ENCODE measurements at regions not wholly inside any gene's neighbourhood (a gene's known extent, or its start where the extent isn't known, plus 50 kb on each side); places are given as distances from the start of the nearest gene placed in this dataset.

DNA sequence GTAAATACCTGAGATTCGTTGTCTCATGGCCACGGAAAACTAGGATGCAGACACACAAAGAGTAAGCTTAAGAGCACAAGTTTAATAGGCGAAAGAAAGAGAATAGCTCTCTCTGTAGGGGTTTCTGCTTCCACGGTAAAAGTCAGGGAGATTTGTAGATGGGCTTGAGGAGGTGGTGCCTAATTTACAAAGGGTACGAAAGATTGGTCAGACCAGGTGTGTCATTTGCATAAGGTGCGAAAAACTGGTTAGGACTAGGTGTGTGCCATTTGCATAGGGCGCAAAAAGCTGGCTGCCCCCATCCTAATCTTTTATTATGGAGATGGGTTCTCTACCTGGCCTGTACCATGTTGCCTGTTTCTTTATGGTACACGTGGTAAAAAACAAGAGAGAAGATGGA is 170.5 kb upstream of the DOK6 start:
- WGBS, 2 experiments (ENCODE audit: extremely low coverage in 2 of 2, insufficient read length in 1 of 2): 100% methylated on average over 2 of the region's 8 CpGs; no CpG with 5 or more reads in 1 of the 2 experiments
- intact Hi-C loops (cut with micrococcal nuclease): no loop called here
- in situ Hi-C loops (cut with MboI; ENCODE audit: low sequenced_read_pairs): no loop called here
- H3K79me1 ChIP-seq (ENCODE audit: low read depth in 1 of 2, low read length in 2 of 2): no peaks in the 10 kb centered on the region
- H2BK120ac ChIP-seq (ENCODE audit: low read depth, low read length): no peak overlapping the region
- no peaks in the 10 kb centered on the region for H3K4me1 ChIP-seq (ENCODE audit: control insufficient read depth, insufficient read depth, low read length)
- no peaks in the 10 kb centered on the region for H3K9me1 ChIP-seq (ENCODE audit: insufficient read depth, low read length)
- H4K5ac ChIP-seq (ENCODE audit: low read depth, low read length): no peak overlapping the region
- no peaks in the 10 kb centered on the region for H3K27me3 ChIP-seq (ENCODE audit: control insufficient read depth, insufficient read depth, low read length)
- TF ChIP-seq, protein P1, sequence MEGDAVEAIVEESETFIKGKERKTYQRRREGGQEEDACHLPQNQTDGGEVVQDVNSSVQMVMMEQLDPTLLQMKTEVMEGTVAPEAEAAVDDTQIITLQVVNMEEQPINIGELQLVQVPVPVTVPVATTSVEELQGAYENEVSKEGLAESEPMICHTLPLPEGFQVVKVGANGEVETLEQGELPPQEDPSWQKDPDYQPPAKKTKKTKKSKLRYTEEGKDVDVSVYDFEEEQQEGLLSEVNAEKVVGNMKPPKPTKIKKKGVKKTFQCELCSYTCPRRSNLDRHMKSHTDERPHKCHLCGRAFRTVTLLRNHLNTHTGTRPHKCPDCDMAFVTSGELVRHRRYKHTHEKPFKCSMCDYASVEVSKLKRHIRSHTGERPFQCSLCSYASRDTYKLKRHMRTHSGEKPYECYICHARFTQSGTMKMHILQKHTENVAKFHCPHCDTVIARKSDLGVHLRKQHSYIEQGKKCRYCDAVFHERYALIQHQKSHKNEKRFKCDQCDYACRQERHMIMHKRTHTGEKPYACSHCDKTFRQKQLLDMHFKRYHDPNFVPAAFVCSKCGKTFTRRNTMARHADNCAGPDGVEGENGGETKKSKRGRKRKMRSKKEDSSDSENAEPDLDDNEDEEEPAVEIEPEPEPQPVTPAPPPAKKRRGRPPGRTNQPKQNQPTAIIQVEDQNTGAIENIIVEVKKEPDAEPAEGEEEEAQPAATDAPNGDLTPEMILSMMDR (conservative IDR thresholded peaks at IDR 0.05; ENCODE audit: low read depth, low read length): no peak
- TF ChIP-seq RAD21 (IDR thresholded peaks at IDR 0.05; ENCODE audit: low read length) (no peak), SMC3 (IDR thresholded peaks at IDR 0.05; ENCODE audit: low read depth, low read length) (no peak), FOS (IDR thresholded peaks at IDR 0.05; ENCODE audit: low read depth, low read length) (no peak)
- no peak overlapping the region for H3K14ac ChIP-seq (replicated peaks; ENCODE audit: low read depth, low read length)
- no peak overlapping the region for H4K91ac ChIP-seq (ENCODE audit: insufficient read depth, low read depth, low read length)
- ChIA-PET POLR2A (ENCODE audit: unreplicated experiment) (no interaction called here), CTCF (no interaction called here)
- H4K8ac ChIP-seq (ENCODE audit: low read depth in 2 of 2, low read length in 2 of 2): no peak overlapping the region
- H2BK5ac ChIP-seq (ENCODE audit: low read depth, low read length, poor library complexity, severe bottlenecking): no peak overlapping the region
- H3K4me3 ChIP-seq (ENCODE audit: insufficient read depth, low read depth, low read length): no peak overlapping the region
- dilution Hi-C loops (cut with HindIII; ENCODE audit: low sequenced_read_pairs, unreplicated experiment): no loop called here
- H3K18ac ChIP-seq (ENCODE audit: low read depth, low read length): no peak overlapping the region
- BruUV-seq (replicated peaks): no TSS peak
- no peak overlapping the region for H3K4ac ChIP-seq (ENCODE audit: low read depth, low read length)
- H3K9ac ChIP-seq (ENCODE audit: low read depth, low read length): no peak overlapping the region
- no peak overlapping the region for H3K56ac ChIP-seq (ENCODE audit: extremely low read depth, insufficient read depth, low read length)
- H4K20me1 ChIP-seq (ENCODE audit: insufficient read depth, low read length): no peaks in the 10 kb centered on the region
- ATAC-seq (ENCODE audit: low read depth) (no peak), DNase-seq (no peak)
- no peak overlapping the region for H2AK9ac ChIP-seq (replicated peaks; ENCODE audit: low read depth, low read length, poor library complexity)
- no peaks in the 10 kb centered on the region for H3K9me3 ChIP-seq (ENCODE audit: control insufficient read depth, insufficient read depth, low read length)
- no peak overlapping the region for H3K23ac ChIP-seq (ENCODE audit: low read depth, low read length)
- no peaks in the 10 kb centered on the region for H3K36me3 ChIP-seq (ENCODE audit: control insufficient read depth, insufficient read depth, low read length)
- H2BK20ac ChIP-seq (ENCODE audit: low read depth, low read length): no peak overlapping the region
- no peak overlapping the region for H2AFZ ChIP-seq (replicated peaks; ENCODE audit: low read length, poor library complexity)
- no peak overlapping the region for H2BK15ac ChIP-seq (ENCODE audit: low read depth, low read length)
- H3K4me2 ChIP-seq (ENCODE audit: low read depth, low read length): no peak overlapping the region
- H3K27ac ChIP-seq (ENCODE audit: insufficient read depth, low read length): no peak overlapping the region
- no peak overlapping the region for H2AK5ac ChIP-seq (ENCODE audit: low read depth, low read length)
